Thoracic aorta (tissue), 2 donors: ENCODE measurements at regions not wholly inside any gene's neighbourhood (a gene's known extent, or its start where the extent isn't known, plus 50 kb on each side); places are given as distances from the start of the nearest gene placed in this dataset.
"Not testable (repeated sequence)": the region's sequence is repeated elsewhere in the genome, so short reads cannot be mapped to it uniquely, and the experiment has no call there.

Experiments
- ATAC-seq: fragments of 150-250 bp; one replicate; pipeline ENCODE4 v1.8.0; 2017; ENCODE audit warnings: low read depth; ENCODE audit not compliant: insufficient number of reproducible peaks, low FRiP score
- DNase-seq: peaks from one replicate; pipeline ENCODE4 v3.0.0-alpha.2; 2020; ENCODE audit warnings: low spot score
- H3K27ac ChIP-seq, 2 donors: fragments of 200-600 bp; sonication (generic); 1 replicate in 1 of 2; 2 replicates in 1 of 2; pipeline ENCODE4 v1.5.1; 2016; ENCODE audit warnings: mild to moderate bottlenecking in 2 of 2, moderate library complexity in 2 of 2
- H3K27me3 ChIP-seq: fragments of 200-600 bp; sonication (generic); replicated peaks from 2 replicates; pipeline ENCODE4 v1.6.0; 2016; ENCODE audit warnings: mild to moderate bottlenecking; ENCODE audit not compliant: insufficient read depth
- H3K36me3 ChIP-seq: fragments of 200-600 bp; sonication (generic); one replicate; pipeline ENCODE4 v1.5.1; 2016
- H3K4me1 ChIP-seq, 2 donors: fragments of 200-600 bp; sonication (generic); 1 replicate in 1 of 2; 2 replicates in 1 of 2; pipeline versions ENCODE4 v1.5.1 to v1.6.0; 2016; ENCODE audit warnings: low read depth in 2 of 2, mild to moderate bottlenecking in 1 of 2; ENCODE audit not compliant: control insufficient read depth in 1 of 2
- H3K4me3 ChIP-seq: fragments of 200-600 bp; sonication (generic); 2 replicates; pipeline ENCODE4 v1.5.1; 2016; ENCODE audit warnings: mild to moderate bottlenecking
- H3K9me3 ChIP-seq: fragments of 200-600 bp; sonication (generic); 2 replicates; pipeline ENCODE4 v1.5.1; 2016
- TF ChIP-seq, protein P1 (sequence below): fragments of 200-600 bp; sonication (generic); IDR thresholded peaks from one replicate; pipeline ENCODE4 v1.5.1; 2019; ENCODE audit warnings: antibody characterized with exemption

DNA sequence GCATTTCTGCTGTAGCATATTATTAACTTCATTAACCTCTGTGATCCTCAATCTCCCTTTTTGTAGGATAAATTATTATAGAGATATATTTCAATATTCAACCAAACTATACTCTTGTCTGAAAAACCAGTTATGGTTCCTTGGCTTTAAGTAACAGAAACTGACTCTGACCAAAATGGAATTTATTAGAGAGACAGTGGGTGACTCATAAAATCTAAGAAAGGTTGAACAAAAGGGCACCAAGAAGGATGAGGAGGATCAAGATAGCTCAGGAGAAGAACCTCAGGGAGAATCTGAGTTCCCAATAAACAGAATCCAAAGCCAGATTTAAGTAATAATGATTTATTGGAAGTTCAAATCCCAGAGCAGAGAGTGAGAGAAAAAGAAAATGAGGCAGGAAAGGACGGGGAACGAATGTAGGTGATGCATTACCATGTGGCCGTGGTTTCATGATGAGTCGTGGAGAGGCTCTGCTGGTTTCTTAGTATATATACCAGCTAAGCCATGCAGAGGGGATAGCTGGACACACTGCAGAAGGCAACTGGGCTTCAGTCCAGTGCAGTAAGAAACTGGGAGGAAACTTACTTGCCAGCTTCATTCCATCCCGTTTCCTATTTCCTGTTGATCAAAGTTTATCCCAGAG lies 151.5 kb upstream of the GOT2 start:
- TF ChIP-seq, protein P1, sequence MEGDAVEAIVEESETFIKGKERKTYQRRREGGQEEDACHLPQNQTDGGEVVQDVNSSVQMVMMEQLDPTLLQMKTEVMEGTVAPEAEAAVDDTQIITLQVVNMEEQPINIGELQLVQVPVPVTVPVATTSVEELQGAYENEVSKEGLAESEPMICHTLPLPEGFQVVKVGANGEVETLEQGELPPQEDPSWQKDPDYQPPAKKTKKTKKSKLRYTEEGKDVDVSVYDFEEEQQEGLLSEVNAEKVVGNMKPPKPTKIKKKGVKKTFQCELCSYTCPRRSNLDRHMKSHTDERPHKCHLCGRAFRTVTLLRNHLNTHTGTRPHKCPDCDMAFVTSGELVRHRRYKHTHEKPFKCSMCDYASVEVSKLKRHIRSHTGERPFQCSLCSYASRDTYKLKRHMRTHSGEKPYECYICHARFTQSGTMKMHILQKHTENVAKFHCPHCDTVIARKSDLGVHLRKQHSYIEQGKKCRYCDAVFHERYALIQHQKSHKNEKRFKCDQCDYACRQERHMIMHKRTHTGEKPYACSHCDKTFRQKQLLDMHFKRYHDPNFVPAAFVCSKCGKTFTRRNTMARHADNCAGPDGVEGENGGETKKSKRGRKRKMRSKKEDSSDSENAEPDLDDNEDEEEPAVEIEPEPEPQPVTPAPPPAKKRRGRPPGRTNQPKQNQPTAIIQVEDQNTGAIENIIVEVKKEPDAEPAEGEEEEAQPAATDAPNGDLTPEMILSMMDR = no peak
- no peak overlapping the region for H3K4me3 ChIP-seq
- no peaks in the 10 kb centered on the region for H3K9me3 ChIP-seq
- no peaks in the 10 kb centered on the region for H3K4me1 ChIP-seq
- no peak overlapping the region for H3K27ac ChIP-seq
- DNase-seq (no peak), ATAC-seq (no peak)
- H3K36me3 ChIP-seq = no peaks in the 10 kb centered on the region
- no peaks in the 10 kb centered on the region for H3K27me3 ChIP-seq

DNA sequence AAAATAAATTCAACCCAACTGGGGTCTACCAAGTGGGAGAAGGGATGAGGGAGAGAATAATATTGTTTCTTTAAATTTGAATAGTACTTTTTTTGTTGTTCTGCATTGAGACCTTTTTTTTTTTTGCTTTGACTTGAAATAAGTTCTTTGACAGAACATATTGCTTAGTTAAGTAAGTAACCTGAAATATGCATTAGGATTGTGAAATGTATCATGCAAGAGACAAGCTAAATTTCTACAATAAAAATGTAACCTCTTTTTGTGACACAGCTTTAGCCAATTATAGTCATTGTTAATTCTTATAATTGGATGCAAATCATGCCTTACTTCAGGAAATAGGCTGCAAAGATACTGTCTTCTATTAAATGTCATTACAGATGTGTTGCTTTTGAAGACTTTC lies 150.0 kb upstream of the GOT2 start:
- no peaks in the 10 kb centered on the region for H3K36me3 ChIP-seq
- TF ChIP-seq, protein P1 = no peak
- H3K4me1 ChIP-seq = no peaks in the 10 kb centered on the region
- no peak overlapping the region for H3K4me3 ChIP-seq
- H3K9me3 ChIP-seq = no peaks in the 10 kb centered on the region
- no peak for DNase-seq
- no peak for ATAC-seq
- no peaks in the 10 kb centered on the region for H3K27me3 ChIP-seq
- H3K27ac ChIP-seq = no peak overlapping the region

DNA sequence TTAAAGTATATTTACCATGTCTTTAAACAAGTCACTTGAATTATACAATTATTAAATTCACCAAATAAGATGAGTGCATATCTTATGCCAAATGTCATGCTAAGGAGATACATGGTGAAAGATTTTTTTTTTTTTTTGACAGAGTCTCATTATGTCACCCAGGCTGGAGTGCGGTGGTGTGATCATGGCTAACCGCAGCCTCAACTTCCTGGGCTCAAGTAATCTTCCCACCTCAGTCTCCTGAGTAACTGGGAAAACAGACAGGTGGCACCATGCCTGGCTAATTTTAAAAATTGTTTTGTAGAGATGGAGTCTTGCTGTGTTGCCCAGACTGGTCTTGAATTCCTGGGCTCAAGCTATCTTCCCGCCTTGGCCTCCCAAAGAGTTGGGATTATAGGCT lies 149.0 kb upstream of the GOT2 start:
- H3K4me3 ChIP-seq = no peak overlapping the region
- H3K36me3 ChIP-seq = no peaks in the 10 kb centered on the region
- TF ChIP-seq, protein P1 = no peak
- ATAC-seq (no peak), DNase-seq (no peak)
- peaks cover 4% of the 10 kb centered on the region for H3K9me3 ChIP-seq
- no peaks in the 10 kb centered on the region for H3K27me3 ChIP-seq
- no peaks in the 10 kb centered on the region for H3K4me1 ChIP-seq
- H3K27ac ChIP-seq = no peak overlapping the region

DNA sequence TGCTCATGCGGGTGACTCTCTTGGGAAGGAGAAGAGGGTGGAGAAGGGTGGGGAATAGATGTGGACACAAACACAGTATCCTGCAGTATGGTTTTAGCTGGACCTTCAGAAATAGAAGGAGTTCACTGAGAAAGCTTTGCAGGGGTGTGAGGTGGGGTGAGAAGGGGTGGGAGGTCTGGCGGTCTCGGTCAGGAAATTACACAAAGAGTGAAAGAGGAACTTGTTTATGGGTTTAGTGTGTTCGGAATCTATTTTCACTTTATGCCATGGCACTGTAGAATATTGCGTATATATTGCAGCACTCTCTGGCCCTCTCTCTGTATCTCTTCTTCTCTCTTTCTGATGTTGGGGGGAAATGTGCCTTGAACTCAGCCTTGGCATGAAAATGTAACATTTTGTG lies 148.2 kb upstream of the GOT2 start:
- Histone ChIP-seq H3K36me3 (no peaks in the 10 kb centered on the region), H3K9me3 (peaks cover 4% of the 10 kb centered on the region), H3K4me3 (no peak overlapping the region), H3K4me1 (no peaks in the 10 kb centered on the region), H3K27ac (no peak overlapping the region), H3K27me3 (no peaks in the 10 kb centered on the region)
- TF ChIP-seq, protein P1 = no peak
- DNase-seq = no peak
- ATAC-seq = no peak

DNA sequence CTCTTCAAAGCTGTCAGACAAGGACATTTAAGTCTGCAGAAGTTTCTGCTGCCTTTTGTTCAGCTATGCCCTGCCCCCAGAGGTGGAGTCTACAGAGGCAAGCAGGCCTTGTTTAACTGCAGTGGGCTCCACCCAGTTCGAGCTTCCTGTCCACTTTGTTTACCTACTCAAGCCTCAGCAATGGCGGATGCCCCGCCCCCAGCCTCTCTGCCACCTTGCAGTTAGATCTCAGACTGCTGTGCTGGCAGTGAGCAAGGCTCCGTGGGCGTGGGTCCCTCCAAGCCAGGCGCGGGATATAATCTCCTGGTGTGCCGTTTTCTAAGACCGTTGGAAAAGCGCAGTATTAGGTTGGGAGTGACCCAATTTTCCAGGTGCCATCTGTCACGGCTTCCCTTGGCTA lies 144.5 kb upstream of the GOT2 start:
- not testable (repeated sequence) for H3K4me1 ChIP-seq, H3K9me3 ChIP-seq, ATAC-seq

DNA sequence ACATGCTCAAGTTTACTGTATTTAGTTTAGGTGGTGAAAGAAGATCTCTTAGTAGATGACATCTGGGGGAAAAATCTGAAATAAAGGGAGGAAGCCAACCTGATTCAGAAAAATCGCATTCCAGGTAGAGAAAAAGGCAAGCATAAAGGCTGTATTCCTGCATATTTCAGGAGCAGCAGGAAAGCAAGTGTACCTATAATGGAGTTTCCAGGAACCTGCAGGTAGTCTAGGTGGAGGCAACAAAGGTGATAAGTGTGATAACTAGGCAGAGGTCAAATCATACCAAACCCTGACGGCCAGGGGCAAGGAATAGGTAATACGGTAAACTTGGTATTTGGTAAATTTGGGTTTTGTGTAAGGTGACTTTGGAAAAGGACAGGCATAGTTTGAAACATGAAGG lies 132.8 kb upstream of the GOT2 start:
- Histone ChIP-seq H3K27me3 (no peaks in the 10 kb centered on the region), H3K4me1 (no peaks in the 10 kb centered on the region), H3K9me3 (no peaks in the 10 kb centered on the region), H3K4me3 (no peak overlapping the region), H3K27ac (no peak overlapping the region), H3K36me3 (no peaks in the 10 kb centered on the region)
- ATAC-seq (no peak), DNase-seq (no peak)
- TF ChIP-seq, protein P1 = no peak

More for the DNA sequence above, 144.5 kb upstream of the GOT2 start:
- not testable (repeated sequence) for H3K27me3 ChIP-seq, H3K27ac ChIP-seq, H3K36me3 ChIP-seq, H3K4me3 ChIP-seq, DNase-seq
